ENCODE measurements at regions not wholly inside any gene's neighbourhood (a gene's known extent, or its start where the extent isn't known, plus 50 kb on each side); places are given as distances from the start of the nearest gene placed in this dataset.

DNA sequence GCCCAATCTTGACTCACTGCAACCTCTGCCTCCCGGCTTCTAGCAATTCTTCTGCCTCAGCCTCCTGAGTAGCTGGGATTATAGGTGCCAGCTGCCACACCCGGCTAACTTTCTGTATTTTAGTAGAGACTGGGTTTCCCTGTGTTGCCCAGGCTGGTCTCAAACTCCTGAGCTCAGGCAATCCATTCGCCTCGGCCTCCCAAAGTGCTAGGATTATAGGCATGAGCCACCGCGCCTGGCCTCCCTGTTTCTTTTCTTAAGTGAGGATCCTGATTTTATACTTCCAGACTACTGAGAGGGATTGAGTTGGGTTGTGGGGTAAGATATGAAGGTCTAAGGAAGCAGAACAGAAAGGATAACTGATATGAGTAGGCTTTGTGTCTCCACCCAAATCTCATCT is 106.8 kb downstream of the CNTN3 start:
- TF ChIP-seq, protein P1, sequence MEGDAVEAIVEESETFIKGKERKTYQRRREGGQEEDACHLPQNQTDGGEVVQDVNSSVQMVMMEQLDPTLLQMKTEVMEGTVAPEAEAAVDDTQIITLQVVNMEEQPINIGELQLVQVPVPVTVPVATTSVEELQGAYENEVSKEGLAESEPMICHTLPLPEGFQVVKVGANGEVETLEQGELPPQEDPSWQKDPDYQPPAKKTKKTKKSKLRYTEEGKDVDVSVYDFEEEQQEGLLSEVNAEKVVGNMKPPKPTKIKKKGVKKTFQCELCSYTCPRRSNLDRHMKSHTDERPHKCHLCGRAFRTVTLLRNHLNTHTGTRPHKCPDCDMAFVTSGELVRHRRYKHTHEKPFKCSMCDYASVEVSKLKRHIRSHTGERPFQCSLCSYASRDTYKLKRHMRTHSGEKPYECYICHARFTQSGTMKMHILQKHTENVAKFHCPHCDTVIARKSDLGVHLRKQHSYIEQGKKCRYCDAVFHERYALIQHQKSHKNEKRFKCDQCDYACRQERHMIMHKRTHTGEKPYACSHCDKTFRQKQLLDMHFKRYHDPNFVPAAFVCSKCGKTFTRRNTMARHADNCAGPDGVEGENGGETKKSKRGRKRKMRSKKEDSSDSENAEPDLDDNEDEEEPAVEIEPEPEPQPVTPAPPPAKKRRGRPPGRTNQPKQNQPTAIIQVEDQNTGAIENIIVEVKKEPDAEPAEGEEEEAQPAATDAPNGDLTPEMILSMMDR (IDR thresholded peaks at IDR 0.05) = no peak
- TF ChIP-seq POLR2A (IDR thresholded peaks at IDR 0.05) = no peak

Measured in Peyer's patch (tissue), 4 donors.